Lower leg skin (tissue), 4 donors: ENCODE measurements at regions not wholly inside any gene's neighbourhood (a gene's known extent, or its start where the extent isn't known, plus 50 kb on each side); places are given as distances from the start of the nearest gene placed in this dataset.

Experiments used
- DNase-seq, 2 donors: peaks; one replicate each; pipeline ENCODE4 v3.0.0-alpha.2; 2019; ENCODE audit warnings: low spot score in 2 of 2
- H3K4me3 ChIP-seq: fragments of 200-600 bp; sonication (generic); 2 replicates; pipeline ENCODE4 v1.5.1; 2017; ENCODE audit warnings: mild to moderate bottlenecking, low read depth; ENCODE audit not compliant: poor library complexity, severe bottlenecking
- POLR2A ChIP-seq, 2 donors: fragments of 450-650 bp; IDR thresholded peaks; one replicate each; pipeline ENCODE4 v1.6.1; 2016 to 2017; ENCODE audit warnings: antibody characterized with exemption in 2 of 2, mild to moderate bottlenecking in 1 of 2, moderate library complexity in 1 of 2
- WGBS, 2 donors: methylation state at CpG; one replicate each; pipeline ENCODE4 v1.1.5; 2018; 5-methylcytosine and 5-hydroxymethylcytosine counted together
- intact Hi-C: fragments of 100-400 bp; cut with DNase I; formaldehyde crosslinking; loops from one replicate; pipeline ENCODE4 v1.15.0; 2023; ENCODE audit warnings: low total_unique reads
- TF ChIP-seq, protein P1 (sequence below), 3 donors: fragments of 450-650 bp; IDR thresholded peaks; one replicate each; pipeline ENCODE4 v1.5.1; 2016; ENCODE audit warnings: antibody characterized with exemption in 3 of 3, mild to moderate bottlenecking in 3 of 3, moderate library complexity in 2 of 3

GRCh38 chr5:165360784-165361542, 1855.5 kb downstream of the MAT2B start:
- no peak for DNase-seq
- no peak overlapping the region for H3K4me3 ChIP-seq
- TF ChIP-seq, protein P1, sequence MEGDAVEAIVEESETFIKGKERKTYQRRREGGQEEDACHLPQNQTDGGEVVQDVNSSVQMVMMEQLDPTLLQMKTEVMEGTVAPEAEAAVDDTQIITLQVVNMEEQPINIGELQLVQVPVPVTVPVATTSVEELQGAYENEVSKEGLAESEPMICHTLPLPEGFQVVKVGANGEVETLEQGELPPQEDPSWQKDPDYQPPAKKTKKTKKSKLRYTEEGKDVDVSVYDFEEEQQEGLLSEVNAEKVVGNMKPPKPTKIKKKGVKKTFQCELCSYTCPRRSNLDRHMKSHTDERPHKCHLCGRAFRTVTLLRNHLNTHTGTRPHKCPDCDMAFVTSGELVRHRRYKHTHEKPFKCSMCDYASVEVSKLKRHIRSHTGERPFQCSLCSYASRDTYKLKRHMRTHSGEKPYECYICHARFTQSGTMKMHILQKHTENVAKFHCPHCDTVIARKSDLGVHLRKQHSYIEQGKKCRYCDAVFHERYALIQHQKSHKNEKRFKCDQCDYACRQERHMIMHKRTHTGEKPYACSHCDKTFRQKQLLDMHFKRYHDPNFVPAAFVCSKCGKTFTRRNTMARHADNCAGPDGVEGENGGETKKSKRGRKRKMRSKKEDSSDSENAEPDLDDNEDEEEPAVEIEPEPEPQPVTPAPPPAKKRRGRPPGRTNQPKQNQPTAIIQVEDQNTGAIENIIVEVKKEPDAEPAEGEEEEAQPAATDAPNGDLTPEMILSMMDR (IDR thresholded peaks at IDR 0.05) = no peak
- no peak for TF ChIP-seq POLR2A (IDR thresholded peaks at IDR 0.05)
- WGBS, 2 donors = 66 to 69% methylated on average over 9 of the region's 9 CpGs
- intact Hi-C loops = no loop called here

DNA sequence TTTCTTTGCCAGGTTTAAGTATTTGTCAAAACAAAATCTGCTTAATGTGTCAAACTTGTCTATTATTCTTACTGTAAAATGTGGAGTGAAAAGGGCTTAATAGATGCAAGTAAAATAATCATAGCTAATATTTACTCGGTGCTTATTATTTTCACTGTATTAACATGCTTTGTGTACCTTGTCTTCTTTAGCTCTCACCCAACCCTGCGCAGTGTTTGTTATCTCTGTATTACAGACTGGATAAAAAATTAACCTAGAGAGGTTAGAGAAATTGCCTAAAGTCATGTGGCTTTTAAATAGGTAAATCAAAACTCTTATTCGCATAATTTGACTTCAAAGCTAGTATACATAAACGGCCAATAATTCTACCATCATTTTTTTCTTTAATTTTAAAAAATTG, 1864.8 kb downstream of the MAT2B start:
- H3K4me3 ChIP-seq = no peak overlapping the region
- 83 to 87% methylated on average over 4 of the region's 4 CpGs for WGBS, 2 donors
- no peak for DNase-seq
- TF ChIP-seq POLR2A (IDR thresholded peaks at IDR 0.05) = no peak
- TF ChIP-seq, protein P1 (IDR thresholded peaks at IDR 0.05) = no peak
- intact Hi-C loops = no loop called here

DNA sequence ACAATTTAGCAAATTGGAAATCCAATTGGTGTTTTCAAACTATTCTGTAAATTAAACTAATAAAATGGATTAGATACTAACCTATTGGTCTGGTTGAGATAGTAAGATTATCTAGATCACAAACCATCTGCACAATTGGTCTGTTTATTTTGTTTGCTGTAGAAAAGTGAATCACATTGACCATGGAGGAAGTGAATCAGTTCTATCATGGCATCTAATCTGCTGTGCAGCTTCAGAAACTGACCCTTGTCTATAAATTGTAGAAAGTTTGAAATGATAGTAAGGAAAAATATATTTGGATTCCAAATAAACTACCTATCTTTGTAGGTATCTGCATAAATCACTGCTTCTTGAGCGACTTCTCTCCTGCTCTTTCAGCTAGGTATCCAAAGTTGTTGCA, 1865.4 kb downstream of the MAT2B start:
- no peak for DNase-seq

DNA sequence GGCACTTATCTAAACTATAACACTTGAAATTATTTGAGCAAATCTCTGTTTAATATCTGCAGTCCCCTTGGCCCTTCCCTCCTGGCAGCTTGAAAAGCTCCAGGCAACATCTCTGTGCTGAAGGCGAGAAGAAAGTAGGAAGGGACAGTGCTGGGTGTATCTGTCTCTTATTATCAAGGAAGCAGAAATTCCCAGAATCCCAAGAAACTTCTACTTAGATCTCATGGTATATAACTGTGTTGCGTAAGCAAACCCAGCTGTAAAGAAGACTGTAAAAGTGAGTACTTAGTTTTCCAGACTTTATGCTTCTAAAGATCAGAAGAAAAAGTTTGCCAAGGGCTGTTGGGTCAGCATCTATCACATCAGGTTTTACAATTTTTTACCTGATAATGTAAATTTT, 1869.8 kb downstream of the MAT2B start:
- H3K4me3 ChIP-seq = no peak overlapping the region
- TF ChIP-seq POLR2A (IDR thresholded peaks at IDR 0.05) = no peak
- TF ChIP-seq, protein P1 (IDR thresholded peaks at IDR 0.05) = no peak
- DNase-seq = no peak
- WGBS, 2 donors = 50 to 54% methylated on average over 2 of the region's 2 CpGs
- intact Hi-C loops = no loop called here

More for the DNA sequence above, 1865.4 kb downstream of the MAT2B start:
- 56 to 68% methylated on average over 1 of the region's 1 CpG for WGBS, 2 donors
- intact Hi-C loops = no loop called here
- no peak overlapping the region for H3K4me3 ChIP-seq
- no peak for TF ChIP-seq POLR2A (IDR thresholded peaks at IDR 0.05)
- TF ChIP-seq, protein P1 (IDR thresholded peaks at IDR 0.05) = no peak

DNA sequence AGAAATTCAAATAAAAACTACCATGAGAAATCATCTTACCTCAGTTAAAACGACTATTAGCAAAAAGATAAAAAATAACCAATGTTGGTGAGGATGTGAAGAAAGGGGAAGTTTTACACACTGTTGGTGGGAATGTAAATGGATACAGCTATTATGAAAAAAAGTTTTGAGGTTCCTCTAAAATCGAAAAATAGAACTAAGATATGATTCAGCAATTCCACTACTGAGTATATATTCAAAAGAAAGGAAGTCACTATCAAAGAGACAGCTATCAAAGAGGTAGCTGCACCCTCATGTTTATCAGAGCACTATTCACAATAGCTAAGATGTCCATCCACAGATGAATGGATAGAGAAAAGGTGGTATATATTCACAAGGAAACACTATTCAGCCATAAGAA, 1888.4 kb downstream of the MAT2B start:
- DNase-seq = no peak
- intact Hi-C loops = no loop called here
- 53% methylated on average over 2 of the region's 2 CpGs for whole genome bisulfite sequencing, 2 donors
- no peak overlapping the region for H3K4me3 ChIP-seq
- TF ChIP-seq POLR2A (IDR thresholded peaks at IDR 0.05) = no peak
- TF ChIP-seq, protein P1 (IDR thresholded peaks at IDR 0.05) = no peak

DNA sequence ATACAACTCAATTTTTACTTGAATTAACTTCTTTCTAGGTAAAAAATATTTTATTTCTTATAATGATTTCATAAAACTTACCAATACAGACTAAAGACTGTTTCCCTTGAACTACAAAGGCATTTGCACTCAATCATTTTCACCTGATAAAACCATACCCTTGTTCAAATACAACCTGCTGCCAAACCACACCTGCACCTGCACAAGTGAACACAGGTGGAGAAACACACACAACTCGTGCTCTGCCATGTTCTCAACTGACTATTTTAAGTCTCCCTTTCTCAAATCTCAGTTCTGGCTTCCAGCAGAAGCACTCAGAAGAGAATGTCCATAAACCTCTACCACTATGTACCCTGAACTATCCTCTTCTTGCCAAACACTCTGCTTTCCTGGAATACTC, 1892.1 kb downstream of the MAT2B start:
- no peak overlapping the region for H3K4me3 ChIP-seq
- DNase-seq = no peak
- TF ChIP-seq, protein P1 (IDR thresholded peaks at IDR 0.05) = no peak
- no peak for TF ChIP-seq POLR2A (IDR thresholded peaks at IDR 0.05)
- WGBS, 2 donors = 27 to 44% methylated on average over 1 of the region's 1 CpG
- intact Hi-C loops = no loop called here
